ENCODE measurements at regions not wholly inside any gene's neighbourhood (a gene's known extent, or its start where the extent isn't known, plus 50 kb on each side); places are given as distances from the start of the nearest gene placed in this dataset.

DNA sequence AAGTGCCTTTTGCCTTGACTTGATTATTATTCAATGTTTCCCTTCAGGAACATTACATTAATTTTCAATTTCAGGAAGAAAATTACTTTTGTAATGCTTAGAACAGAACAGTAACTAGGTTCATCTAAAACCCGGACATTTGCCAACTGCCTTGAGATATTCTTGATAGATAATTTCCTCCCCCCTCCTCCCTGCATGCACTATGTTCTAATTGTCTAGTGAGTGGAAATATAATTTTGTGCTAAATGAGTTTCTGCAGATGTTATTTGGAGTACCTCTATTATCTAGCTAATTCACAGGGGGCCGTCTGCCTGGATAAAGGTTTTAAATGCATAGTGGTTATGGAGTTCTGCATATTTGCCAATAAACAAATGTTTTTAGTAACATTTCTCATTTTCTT is 200.3 kb upstream of the SLC39A10 start (continued):
- TF ChIP-seq SIN3A (IDR thresholded peaks at IDR 0.05; ENCODE audit: borderline replicate concordance, low read depth, low read length) (no peak), GATA2 (CRISPR knock-in tag; IDR thresholded peaks at IDR 0.05) (peak; percentile 90), YY1 (IDR thresholded peaks at IDR 0.05; ENCODE audit: low read depth) (no peak), MEF2A (IDR thresholded peaks at IDR 0.05; ENCODE audit: borderline replicate concordance, low read depth) (no peak)
- TF ChIP-seq, protein P1, sequence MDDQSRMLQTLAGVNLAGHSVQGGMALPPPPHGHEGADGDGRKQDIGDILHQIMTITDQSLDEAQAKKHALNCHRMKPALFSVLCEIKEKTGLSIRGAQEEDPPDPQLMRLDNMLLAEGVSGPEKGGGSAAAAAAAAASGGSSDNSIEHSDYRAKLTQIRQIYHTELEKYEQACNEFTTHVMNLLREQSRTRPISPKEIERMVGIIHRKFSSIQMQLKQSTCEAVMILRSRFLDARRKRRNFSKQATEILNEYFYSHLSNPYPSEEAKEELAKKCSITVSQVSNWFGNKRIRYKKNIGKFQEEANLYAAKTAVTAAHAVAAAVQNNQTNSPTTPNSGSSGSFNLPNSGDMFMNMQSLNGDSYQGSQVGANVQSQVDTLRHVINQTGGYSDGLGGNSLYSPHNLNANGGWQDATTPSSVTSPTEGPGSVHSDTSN (IDR thresholded peaks at IDR 0.05), result no peak
- TF ChIP-seq, protein P2, sequence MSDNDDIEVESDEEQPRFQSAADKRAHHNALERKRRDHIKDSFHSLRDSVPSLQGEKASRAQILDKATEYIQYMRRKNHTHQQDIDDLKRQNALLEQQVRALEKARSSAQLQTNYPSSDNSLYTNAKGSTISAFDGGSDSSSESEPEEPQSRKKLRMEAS (IDR thresholded peaks at IDR 0.05; ENCODE audit: low read depth), result no peak
- TF ChIP-seq, protein P3, sequence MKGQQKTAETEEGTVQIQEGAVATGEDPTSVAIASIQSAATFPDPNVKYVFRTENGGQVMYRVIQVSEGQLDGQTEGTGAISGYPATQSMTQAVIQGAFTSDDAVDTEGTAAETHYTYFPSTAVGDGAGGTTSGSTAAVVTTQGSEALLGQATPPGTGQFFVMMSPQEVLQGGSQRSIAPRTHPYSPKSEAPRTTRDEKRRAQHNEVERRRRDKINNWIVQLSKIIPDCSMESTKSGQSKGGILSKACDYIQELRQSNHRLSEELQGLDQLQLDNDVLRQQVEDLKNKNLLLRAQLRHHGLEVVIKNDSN (IDR thresholded peaks at IDR 0.05; ENCODE audit: borderline replicate concordance, low read depth), result no peak

DNA sequence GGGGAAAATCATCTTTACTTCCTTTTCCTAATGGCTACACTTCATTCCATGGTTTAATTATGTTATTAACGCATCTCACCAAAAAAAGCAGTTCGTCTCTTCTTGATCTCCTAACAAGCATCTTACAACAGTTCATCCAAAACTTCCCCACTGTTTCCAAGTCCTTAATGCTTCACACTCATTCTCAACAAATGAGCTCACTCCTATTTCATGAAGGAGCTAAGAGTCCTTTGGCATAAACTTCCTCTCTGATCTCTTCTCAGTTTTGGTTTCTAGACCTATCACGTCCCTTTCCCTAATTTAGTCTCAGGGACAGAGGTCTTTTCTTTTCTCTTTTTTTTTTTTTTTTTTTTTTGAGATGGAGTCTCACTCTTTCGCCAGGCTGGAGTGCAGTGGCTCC is 205.9 kb upstream of the SLC39A10 start:
- WGBS (ENCODE audit: low lambda C conversion rate), result 83% methylated on average over 4 of the region's 4 CpGs
- peak overlapping the region; percentile 12; the same call in 1 of the 2 replicates for H2AFZ ChIP-seq (ENCODE audit: low read depth)
- ChIA-PET CTCF (interaction anchor here (0.7 to 2.8 kb wide), 2 partner anchors 135 to 209 kb away, joined by 4 to 7 read pairs; no protein-coding TSS in a partner anchor), POLR2A (no interaction called here)
- no peaks in the 10 kb centered on the region for H3K9me2 ChIP-seq
- H3K4me3 ChIP-seq (ENCODE audit: low read depth in 2 of 2, low read length in 1 of 2), result no peak overlapping the region
- no peak overlapping the region for H3K9ac ChIP-seq
- H3K27me3 ChIP-seq (ENCODE audit: insufficient read depth), result no peaks in the 10 kb centered on the region
- no peaks in the 10 kb centered on the region for H3K9me3 ChIP-seq
- H3K4me2 ChIP-seq, result no peak overlapping the region
- H3K27ac ChIP-seq (ENCODE audit: low read depth in 2 of 2, low read length in 1 of 2), result peak overlapping the region in 1 of 2 experiments; percentile 95; a peak in 2 of 4 replicates
- H4K20me1 ChIP-seq (ENCODE audit: insufficient read depth), result no peaks in the 10 kb centered on the region
- no peaks in the 10 kb centered on the region for H3K36me3 ChIP-seq (replicated peaks in 1 of 2; ENCODE audit: control insufficient read depth in 1 of 2, insufficient read depth in 2 of 2, low read length in 1 of 2)
- H3K79me2 ChIP-seq (ENCODE audit: insufficient read depth), result no peaks in the 10 kb centered on the region
- TF ChIP-seq YY1 (IDR thresholded peaks at IDR 0.05; ENCODE audit: low read depth), result no peak
- no peak for TF ChIP-seq FOSL2 (IDR thresholded peaks at IDR 0.05; ENCODE audit: borderline replicate concordance, low read depth)
- no peak for TF ChIP-seq NFIC (IDR thresholded peaks at IDR 0.05; ENCODE audit: borderline replicate concordance)
- TF ChIP-seq NRF1 (IDR thresholded peaks at IDR 0.05; ENCODE audit: low read depth, low read length), result no peak
- no peak for TF ChIP-seq MXI1 (IDR thresholded peaks at IDR 0.05; ENCODE audit: low read depth, low read length)
- TF ChIP-seq, protein P4, sequence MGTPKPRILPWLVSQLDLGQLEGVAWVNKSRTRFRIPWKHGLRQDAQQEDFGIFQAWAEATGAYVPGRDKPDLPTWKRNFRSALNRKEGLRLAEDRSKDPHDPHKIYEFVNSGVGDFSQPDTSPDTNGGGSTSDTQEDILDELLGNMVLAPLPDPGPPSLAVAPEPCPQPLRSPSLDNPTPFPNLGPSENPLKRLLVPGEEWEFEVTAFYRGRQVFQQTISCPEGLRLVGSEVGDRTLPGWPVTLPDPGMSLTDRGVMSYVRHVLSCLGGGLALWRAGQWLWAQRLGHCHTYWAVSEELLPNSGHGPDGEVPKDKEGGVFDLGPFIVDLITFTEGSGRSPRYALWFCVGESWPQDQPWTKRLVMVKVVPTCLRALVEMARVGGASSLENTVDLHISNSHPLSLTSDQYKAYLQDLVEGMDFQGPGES (IDR thresholded peaks at IDR 0.05; ENCODE audit: low read depth, low read length), result no peak
- no peak for TF ChIP-seq MEF2A (IDR thresholded peaks at IDR 0.05; ENCODE audit: borderline replicate concordance, low read depth)
- TF ChIP-seq, protein P1 (IDR thresholded peaks at IDR 0.05), result no peak
- TF ChIP-seq POLR2AphosphoS5 (IDR thresholded peaks at IDR 0.05; ENCODE audit: low read depth, low read length), result no peak
- no peak for TF ChIP-seq GABPA (IDR thresholded peaks at IDR 0.05; ENCODE audit: low read depth)
- TF ChIP-seq TEAD4 (IDR thresholded peaks at IDR 0.05; ENCODE audit: borderline replicate concordance, insufficient read depth), result no peak
- TF ChIP-seq, protein P3 (IDR thresholded peaks at IDR 0.05; ENCODE audit: borderline replicate concordance, low read depth), result no peak
- no peak for TF ChIP-seq RXRA (IDR thresholded peaks at IDR 0.05; ENCODE audit: borderline replicate concordance, low read depth)
- TF ChIP-seq EP300 (IDR thresholded peaks at IDR 0.05; ENCODE audit: borderline replicate concordance in 1 of 2, low read depth in 1 of 2, low read length in 1 of 2), result no peak
- TF ChIP-seq RFX5 (IDR thresholded peaks at IDR 0.05; ENCODE audit: low read length), result no peak
- no peak for TF ChIP-seq TCF12 (IDR thresholded peaks at IDR 0.05)
- no peak for TF ChIP-seq GATA2 (CRISPR knock-in tag; IDR thresholded peaks at IDR 0.05)
- no peaks in the 10 kb centered on the region for H3F3A ChIP-seq (replicated peaks; ENCODE audit: insufficient read depth)
- DNase-seq, result no peak
- peaks cover 0 to 19% of the 10 kb centered on the region in 2 experiments; a peak in 2 of 4 replicates for H3K4me1 ChIP-seq (ENCODE audit: control insufficient read depth in 1 of 2, insufficient read depth in 2 of 2, low read depth in 1 of 2, low read length in 1 of 2)
